ENCODE measurements at regions not wholly inside any gene's neighbourhood (a gene's known extent, or its start where the extent isn't known, plus 50 kb on each side); places are given as distances from the start of the nearest gene placed in this dataset.

- intact Hi-C loops (cut with micrococcal nuclease; ENCODE audit: unreplicated experiment): no loop called here
- ChIA-PET POLR2A (ENCODE audit: low non-redundant PET) (interaction anchor here (0.6 kb wide), 1 partner anchor 12 kb away, joined by 3 read pairs; no protein-coding TSS in a partner anchor), CTCF (no interaction called here)
- H3K4me3 ChIP-seq (ENCODE audit: low read depth, low read length, poor library complexity, severe bottlenecking): no peak overlapping the region
- peaks cover 47% of the 10 kb centered on the region for H3K4me1 ChIP-seq (ENCODE audit: insufficient read depth, low read length, poor library complexity, severe bottlenecking)
- TF ChIP-seq CTCF (conservative IDR thresholded peaks at IDR 0.05; ENCODE audit: low read depth, low read length) (no peak), EZH2 (IDR thresholded peaks at IDR 0.05; ENCODE audit: borderline replicate concordance, low read depth, low read length, poor library complexity, severe bottlenecking) (no peak)
- no peaks in the 10 kb centered on the region for H3K9me3 ChIP-seq (ENCODE audit: low read depth, low read length, poor library complexity, severe bottlenecking)
- no peaks in the 10 kb centered on the region for H3K36me3 ChIP-seq (ENCODE audit: insufficient read depth, low read length, poor library complexity, severe bottlenecking)
- no peak for DNase-seq (ENCODE audit: low spot score)
- no peaks in the 10 kb centered on the region for H3K27me3 ChIP-seq (replicated peaks; ENCODE audit: insufficient read depth, low read depth, low read length, poor library complexity)
- peak overlapping the region; percentile 87 for H3K27ac ChIP-seq (ENCODE audit: low read depth, low read length, poor library complexity, severe bottlenecking)
- BruUV-seq (replicated peaks): no TSS peak
These were observed 55.5 kb upstream of the KATNAL1 start for GRCh38 chr13:30362869-30363268.

- ChIA-PET CTCF (no interaction called here), POLR2A (ENCODE audit: low non-redundant PET) (no interaction called here)
- no peaks in the 10 kb centered on the region for H3K27me3 ChIP-seq (replicated peaks; ENCODE audit: insufficient read depth, low read depth, low read length, poor library complexity)
- TF ChIP-seq CTCF (conservative IDR thresholded peaks at IDR 0.05; ENCODE audit: low read depth, low read length) (no peak), EZH2 (IDR thresholded peaks at IDR 0.05; ENCODE audit: borderline replicate concordance, low read depth, low read length, poor library complexity, severe bottlenecking) (no peak)
- H3K36me3 ChIP-seq (ENCODE audit: insufficient read depth, low read length, poor library complexity, severe bottlenecking): no peaks in the 10 kb centered on the region
- no peaks in the 10 kb centered on the region for H3K9me3 ChIP-seq (ENCODE audit: low read depth, low read length, poor library complexity, severe bottlenecking)
- H3K4me1 ChIP-seq (ENCODE audit: insufficient read depth, low read length, poor library complexity, severe bottlenecking): peaks cover 47% of the 10 kb centered on the region
- intact Hi-C loops (cut with micrococcal nuclease; ENCODE audit: unreplicated experiment): loop anchor here (2.0 kb wide), 1 partner anchor 47 kb away; no protein-coding TSS in a partner anchor
- H3K4me3 ChIP-seq (ENCODE audit: low read depth, low read length, poor library complexity, severe bottlenecking): no peak overlapping the region
- DNase-seq (ENCODE audit: low spot score): no peak
- BruUV-seq (replicated peaks): no TSS peak
- H3K27ac ChIP-seq (ENCODE audit: low read depth, low read length, poor library complexity, severe bottlenecking): peak overlapping the region; percentile 87
These were observed 56.4 kb upstream of the KATNAL1 start for GRCh38 chr13:30363725-30364124.

GRCh38 chr13:30364133-30364532, 56.8 kb upstream of the KATNAL1 start:
- H3K4me1 ChIP-seq (ENCODE audit: insufficient read depth, low read length, poor library complexity, severe bottlenecking): peaks cover 47% of the 10 kb centered on the region
- no peak for DNase-seq (ENCODE audit: low spot score)
- no peaks in the 10 kb centered on the region for H3K27me3 ChIP-seq (replicated peaks; ENCODE audit: insufficient read depth, low read depth, low read length, poor library complexity)
- no peak overlapping the region for H3K4me3 ChIP-seq (ENCODE audit: low read depth, low read length, poor library complexity, severe bottlenecking)
- TF ChIP-seq CTCF (conservative IDR thresholded peaks at IDR 0.05; ENCODE audit: low read depth, low read length) (no peak), EZH2 (IDR thresholded peaks at IDR 0.05; ENCODE audit: borderline replicate concordance, low read depth, low read length, poor library complexity, severe bottlenecking) (no peak)
- no peaks in the 10 kb centered on the region for H3K36me3 ChIP-seq (ENCODE audit: insufficient read depth, low read length, poor library complexity, severe bottlenecking)
- peak overlapping the region; percentile 87 for H3K27ac ChIP-seq (ENCODE audit: low read depth, low read length, poor library complexity, severe bottlenecking)
- no peaks in the 10 kb centered on the region for H3K9me3 ChIP-seq (ENCODE audit: low read depth, low read length, poor library complexity, severe bottlenecking)
- POLR2A ChIA-PET (ENCODE audit: low non-redundant PET): no interaction called here
- intact Hi-C loops (cut with micrococcal nuclease; ENCODE audit: unreplicated experiment): loop anchor here (2.0 kb wide), 1 partner anchor 47 kb away; no protein-coding TSS in a partner anchor
- no TSS peak for BruUV-seq (replicated peaks)
- CTCF ChIA-PET: no interaction called here
